ENCODE measurements at regions not wholly inside any gene's neighbourhood (a gene's known extent, or its start where the extent isn't known, plus 50 kb on each side); places are given as distances from the start of the nearest gene placed in this dataset.

DNA sequence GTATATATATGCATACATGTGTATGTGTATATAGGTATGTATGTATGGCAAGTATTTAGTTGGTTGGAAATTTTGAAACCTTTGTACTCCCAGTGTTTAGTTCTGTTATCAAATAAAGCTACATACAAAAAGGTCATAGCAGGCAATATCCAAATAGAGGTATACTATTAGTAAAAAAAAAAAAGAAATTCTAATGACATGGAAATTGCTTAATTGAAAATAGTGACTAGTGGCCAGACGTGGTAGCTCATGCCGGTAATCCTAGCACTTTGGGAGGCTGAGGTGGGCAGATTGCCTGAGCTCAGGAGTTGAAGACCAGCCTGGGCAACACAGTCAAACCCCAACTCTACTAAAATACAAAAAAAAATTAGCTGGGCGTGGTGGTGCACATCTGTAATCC is 351.6 kb upstream of the NR5A2 start:
- DNase-seq, result no peak

DNA sequence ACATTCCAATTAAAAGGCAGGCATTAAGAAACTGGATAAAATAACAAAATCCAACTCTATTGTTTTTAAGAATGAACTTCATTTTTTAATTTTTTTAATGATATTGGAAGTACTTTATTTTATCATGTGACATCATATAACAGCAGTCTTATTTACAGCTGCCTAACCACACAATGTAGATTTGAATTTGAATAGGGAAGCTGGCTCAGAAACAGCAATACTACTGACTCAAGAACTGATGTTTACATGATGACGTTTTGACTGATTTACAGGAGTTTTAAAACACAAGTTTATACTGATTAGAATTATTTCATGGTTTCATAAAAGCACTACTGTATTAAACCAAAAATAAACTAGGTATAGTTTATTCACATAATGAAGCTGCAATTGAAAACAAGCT is 348.7 kb upstream of the NR5A2 start:
- peak; percentile 50 for DNase-seq

DNA sequence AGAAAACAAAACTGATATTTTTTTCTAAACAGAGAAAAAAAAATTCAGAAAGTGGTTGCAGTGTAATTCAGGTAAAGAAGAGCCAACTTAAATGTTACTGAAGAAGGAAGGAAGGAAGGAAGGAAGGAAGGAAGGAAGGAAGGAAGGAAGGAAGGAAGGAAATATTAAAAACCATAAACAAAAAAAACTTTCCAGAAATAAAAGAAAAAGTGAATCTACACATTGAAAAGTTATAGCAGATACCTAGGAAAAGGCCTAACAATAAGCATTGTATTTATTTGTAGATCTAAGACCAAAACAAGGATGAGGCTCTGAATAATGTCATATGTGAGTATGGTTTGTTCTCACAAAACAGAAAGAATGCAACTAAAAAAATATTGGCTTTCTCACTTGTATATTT is 345.4 kb upstream of the NR5A2 start:
- DNase-seq, result no peak

DNA sequence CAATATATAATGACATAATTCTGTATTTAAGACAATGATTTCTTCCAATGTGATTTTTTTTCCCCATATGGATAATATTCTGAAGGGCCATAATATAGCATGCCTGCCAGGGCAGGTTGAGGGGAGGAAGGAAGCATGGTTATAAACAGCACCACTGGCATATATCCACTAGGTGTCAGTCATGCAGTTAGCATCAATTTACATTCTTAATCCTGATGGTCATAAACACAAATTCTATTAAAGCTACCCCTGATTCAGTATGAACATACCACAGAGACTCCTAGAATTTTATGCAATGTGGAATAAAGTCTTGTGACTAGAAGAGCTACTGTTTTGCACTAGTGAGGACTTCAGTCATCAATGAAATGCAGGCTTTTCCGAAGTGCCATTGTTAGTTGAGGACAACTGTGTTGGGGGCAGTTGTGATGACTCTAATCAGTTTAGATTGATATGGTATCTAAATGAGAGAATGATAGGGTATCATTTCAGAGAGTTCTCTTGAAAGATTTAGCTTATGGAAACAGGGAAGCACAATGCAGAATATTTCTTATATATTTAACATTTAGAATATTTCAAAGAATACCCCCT is 342.7 kb upstream of the NR5A2 start:
- DNase-seq, result peak; percentile 88

DNA sequence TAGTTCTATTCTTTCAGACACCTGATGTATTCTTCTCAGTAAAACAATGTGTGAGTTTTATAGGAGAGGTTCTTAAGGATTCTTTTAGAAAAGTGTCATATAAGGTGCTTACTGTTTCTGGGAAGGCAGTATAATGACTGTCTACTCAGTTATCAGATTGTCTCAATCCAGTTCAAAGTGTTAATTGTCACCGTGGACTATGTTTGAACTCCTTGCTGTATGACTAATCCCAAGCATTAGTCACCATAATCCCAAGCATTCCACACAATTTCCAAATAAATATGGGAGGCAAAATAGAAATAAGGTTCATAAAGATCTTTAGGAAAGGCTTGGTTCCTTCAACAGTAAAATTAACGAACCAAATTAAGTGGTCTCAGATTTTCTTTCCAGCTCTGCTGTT is 342.1 kb upstream of the NR5A2 start:
- DNase-seq, result no peak

DNA sequence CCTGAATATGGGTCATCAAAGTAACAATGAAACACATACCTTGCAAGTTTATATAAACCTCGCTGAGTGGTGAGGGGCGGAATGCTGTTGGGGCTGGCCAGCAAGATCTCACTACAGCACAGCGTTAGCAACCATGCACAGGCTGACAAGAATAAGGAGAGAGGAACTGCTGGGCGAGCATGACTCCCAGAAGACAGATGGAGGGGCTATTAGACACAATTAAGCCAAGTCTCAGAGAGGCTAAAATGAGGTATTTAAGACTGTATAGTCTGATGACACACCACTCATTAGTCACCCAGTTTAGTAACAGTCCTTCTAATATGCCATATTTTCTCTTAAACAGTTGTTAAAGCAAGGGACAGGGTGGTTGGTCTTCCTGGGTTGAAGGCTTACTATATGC is 340.2 kb upstream of the NR5A2 start:
- DNase-seq, result no peak

DNA sequence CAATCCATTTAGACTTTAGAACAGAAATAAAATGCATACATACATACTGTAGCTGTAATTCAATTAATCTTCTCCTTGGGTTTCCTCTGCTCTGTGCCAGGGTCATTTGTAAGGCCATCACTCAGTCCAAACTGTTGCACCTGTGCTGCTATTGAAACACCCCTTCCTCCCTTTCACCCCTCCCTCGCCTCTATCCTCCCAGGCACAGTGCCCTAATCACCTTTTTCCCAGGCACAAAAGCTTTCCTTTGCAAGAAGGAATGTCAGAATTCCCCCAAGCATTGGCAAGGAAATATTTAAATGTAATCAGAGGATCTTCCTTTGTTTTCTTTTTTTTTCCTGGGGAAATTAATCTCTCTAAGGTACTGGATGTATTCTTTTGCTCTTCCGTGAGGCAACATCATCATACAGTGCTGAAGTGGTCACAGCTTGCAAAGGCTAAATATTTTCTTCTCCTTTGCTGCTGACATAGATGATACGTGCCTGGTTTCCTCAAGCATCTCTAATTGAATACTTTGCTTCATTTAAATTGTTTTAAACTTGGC is 339.3 kb upstream of the NR5A2 start:
- DNase-seq, result no peak

DNA sequence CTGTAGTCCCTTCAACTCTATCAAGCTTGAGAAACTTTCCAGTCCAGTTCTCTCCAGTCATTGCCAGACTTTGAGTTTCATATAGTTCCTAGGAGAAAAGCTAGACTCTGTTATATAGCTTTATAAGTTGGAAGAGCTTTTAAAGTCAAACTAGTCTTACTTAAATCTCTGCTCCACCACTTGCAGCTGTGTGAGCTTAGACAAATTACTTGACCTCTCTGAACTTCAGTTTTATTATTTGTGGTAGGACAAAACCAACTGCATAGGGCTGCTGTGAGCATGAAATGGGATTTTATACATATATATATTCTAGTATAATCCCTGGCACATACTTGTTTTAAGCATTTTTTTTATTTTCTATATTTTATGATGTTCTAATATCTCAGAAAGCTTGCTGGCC is 338.7 kb upstream of the NR5A2 start:
- no peak for DNase-seq

DNA sequence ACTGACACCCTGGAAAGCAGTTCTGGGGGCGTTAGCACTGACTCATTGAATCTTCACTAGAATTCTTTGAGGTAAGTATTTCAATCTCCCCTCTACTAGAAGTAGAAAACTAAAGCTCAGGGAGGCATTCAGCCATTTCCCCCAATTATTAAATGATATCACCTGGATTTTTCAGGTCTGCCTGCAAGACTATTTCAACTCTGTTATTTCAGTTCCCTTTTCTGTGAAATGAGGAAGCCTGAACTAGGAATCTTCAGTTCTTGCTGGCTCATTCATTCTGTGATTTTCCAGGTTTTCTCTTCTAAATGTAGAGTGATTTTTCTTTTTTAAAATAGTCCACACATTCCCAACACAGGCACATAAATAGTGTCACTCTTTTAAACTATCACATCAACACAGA is 337.0 kb upstream of the NR5A2 start:
- peak; percentile 13 for DNase-seq

DNA sequence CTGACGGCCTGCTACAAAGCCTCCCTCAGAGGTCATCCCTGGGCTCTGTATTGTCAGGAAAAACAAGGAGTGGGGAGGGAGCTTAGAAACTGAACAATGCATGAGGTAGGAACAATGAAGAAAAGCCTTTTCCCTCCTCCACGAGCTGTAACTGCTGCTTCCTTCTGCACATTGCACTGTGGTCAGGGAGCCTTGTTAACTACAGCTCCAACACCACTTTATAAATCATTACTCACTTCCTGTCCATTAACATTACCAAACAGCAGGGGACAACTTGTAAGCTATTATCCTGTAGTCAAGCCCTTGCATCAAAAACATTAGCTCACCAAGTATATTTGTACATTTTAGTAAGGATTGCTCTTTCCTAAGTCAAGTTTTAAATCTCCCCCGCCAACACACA is 336.0 kb upstream of the NR5A2 start:
- DNase-seq, result peak; percentile 88

DNA sequence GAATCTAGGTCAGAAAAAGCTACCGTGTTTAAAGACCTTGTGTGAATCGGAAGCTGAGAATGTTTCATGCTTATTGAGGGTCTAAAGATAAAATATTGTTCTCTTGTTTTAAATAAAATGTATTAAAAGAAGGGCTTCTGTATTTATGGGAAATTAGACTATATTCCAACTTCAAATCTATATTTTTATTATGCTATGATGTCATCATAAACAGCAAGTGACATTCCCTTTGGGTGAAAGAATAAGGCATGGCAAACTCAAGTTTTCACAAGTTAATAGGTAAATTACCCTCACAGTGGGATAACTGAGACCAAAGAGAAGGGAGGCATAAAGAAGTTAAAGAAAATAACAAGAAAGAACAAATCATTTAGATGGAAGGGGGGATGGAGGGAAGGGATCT is 333.8 kb upstream of the NR5A2 start:
- DNase-seq, result no peak

DNA sequence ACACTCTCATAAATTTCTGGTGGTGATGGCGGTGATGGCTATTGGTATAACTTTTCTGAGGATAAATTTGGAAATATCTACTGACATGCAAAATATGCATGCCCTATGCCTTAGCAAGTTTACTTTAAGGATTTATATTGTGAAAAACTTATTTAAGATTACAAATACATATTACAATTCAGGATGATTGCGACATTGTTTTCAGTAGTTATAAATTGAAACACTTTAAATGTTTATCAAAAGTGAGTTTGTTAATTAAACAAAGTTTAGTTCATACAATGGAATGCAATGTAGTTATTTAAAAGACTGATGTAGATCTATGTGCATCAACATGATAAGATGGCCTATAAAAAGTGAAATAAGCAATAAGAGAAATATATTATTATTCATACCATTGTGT is 331.3 kb upstream of the NR5A2 start:
- no peak for DNase-seq

DNA sequence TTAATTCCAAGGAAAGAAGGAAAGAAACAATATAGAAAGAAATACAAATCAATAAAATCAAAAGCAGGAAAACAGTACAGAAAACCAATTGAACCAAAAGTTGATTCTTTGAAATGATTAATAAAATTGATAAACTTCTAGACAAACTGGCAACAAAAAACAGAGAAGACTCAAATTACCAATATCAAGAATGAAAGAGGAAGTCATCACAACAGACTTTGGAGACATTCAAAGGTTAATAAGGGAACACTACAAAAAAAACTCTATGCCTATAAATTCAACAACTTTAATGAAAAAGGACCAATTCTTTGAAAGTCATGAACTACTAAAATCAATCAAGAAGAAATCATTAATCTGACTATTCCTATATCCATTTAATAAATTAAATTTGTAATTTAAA is 329.3 kb upstream of the NR5A2 start:
- DNase-seq, result no peak

DNA sequence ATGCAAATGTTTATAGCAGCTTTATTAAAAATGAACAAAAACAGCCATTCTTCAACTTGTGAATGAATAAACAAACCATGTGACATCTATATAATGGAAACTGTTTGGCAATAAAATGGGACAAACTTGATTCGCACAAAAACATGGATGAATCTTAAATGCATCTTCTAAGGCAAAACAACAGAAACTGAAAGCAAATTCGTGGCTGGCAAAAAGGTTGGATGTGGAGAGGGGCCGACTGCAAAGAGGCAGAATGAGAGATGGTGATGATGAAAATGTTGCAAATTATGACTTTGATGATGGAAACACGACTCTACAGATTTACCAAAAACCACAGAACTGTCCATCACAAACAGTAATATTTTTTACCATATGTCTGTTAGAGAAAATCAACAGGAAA is 327.0 kb upstream of the NR5A2 start:
- DNase-seq, result no peak

DNA sequence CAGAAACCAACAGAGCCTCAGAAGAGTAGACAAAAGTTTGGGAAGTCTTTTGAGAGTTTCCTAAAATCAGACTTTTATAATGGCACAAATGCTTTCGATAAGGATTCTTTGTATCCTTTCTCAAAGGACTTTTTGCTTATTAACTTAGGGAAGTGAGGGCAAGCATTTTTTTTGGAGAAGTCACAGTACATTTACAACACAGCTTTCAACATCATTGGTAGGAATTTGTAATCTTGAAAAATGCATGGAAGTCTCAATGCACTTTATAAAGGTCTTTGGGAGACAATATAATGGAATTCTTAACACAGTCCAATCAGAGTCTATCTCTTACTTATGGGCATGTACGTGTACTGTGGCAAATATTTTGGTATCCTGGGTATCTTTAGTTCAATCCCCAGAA is 325.8 kb upstream of the NR5A2 start:
- DNase-seq, result no peak

DNA sequence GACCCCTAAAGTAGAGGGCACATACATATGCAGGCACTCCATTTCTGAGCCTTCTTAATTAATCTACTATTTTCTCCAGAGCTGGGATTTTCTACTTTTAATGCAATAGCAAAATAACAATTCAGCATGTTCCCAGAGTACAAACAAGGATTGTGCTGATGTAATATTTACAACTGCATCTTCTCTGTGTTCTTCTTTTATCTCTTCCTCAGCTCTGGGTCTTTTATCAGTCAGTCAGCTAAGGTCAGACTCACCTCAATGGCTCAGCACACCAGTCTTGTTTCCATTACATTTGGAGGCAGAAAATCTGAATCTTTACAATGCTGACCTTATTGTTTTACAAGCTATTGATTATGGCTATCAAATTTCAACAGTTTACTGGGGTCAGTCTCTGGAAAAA is 323.3 kb upstream of the NR5A2 start:
- DNase-seq, result no peak

DNA sequence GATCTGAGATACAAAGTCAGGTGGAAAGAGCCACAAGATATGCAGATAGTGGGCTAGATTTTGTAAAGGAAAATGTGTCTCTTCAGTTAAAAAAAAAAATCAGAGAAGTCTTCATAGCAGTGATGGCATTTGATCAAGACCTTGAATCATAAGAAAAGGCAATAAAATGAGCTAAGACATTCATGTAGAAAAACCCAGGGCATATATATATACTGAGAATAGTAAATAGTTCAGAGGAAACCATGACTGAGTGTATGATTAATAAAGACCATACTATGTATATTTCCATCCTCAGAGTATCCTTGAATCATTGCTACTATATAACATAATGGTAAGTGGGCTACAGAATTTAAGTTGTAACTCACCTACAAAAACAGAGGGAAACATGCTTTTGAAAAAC is 321.7 kb upstream of the NR5A2 start:
- DNase-seq, result no peak

DNA sequence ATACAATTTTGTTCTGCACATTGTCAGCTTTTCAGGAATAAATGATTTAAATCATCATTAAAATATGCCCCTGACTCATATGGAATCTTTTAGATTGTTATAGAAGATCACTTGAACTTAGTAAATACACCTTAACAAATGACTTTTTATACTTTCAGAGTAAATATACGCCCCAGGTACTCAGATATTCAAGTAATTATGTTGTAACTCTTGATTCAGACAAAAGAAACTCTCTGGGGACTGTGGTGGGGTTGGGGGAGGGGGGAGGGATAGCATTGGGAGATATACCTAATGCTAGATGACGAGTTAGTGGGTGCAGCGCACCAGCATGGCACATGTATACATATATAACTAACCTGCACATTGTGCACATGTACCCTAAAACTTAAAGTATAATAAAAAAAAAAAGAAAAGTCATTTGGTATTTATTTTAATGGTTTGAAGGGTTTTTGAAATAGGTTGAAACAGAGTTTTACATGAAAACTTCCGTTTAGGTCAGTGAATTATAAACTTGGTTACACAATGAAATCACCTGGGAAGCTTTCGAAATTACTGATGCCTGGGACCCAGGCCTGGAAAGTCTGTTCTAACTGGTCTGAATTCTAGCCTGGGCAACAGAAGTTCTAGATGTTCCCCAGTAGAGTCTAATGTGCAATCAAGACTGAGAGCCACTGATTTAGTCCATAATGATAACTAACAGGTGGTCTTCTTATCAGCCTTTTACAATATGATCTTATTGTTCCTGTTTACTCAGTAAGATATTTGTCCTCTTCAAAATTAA is 320.5 kb upstream of the NR5A2 start:
- DNase-seq, result no peak

DNA sequence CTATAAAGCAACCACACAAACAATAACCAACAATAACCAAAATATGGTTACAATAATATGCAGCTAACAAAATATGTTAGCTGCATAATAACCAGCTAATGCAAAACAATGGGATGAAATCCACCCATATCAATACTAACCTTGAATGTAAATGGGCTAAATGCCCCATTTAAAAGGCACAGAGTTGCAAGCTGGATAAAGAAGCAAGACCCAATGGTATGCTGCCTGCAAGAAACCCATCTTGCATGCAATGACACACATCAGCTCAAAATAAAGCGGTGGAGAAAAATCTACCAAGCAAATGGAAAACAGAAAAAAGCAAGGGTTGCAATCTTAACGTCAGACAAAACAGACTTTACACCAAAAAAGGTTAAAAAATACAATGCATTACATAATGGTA is 316.5 kb upstream of the NR5A2 start:
- no peak for DNase-seq

DNA sequence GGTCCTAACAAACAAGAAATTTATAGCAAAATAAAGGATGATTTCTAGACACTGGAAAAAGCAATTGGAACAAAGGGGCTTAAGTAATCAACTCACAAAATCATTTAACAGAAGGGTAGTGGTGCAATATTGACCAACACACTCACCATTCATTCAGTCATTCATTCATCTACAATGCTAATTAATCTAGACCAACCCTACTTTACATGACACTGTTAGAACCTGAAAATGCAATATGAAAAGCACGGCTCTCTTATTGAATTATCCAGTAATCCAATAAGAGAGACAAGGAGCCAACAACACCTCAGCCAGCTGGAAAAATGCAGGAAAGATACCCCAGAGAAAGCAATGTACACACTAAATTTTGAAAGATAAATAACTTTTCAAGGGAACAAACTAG is 310.8 kb upstream of the NR5A2 start:
- DNase-seq, result no peak

DNA sequence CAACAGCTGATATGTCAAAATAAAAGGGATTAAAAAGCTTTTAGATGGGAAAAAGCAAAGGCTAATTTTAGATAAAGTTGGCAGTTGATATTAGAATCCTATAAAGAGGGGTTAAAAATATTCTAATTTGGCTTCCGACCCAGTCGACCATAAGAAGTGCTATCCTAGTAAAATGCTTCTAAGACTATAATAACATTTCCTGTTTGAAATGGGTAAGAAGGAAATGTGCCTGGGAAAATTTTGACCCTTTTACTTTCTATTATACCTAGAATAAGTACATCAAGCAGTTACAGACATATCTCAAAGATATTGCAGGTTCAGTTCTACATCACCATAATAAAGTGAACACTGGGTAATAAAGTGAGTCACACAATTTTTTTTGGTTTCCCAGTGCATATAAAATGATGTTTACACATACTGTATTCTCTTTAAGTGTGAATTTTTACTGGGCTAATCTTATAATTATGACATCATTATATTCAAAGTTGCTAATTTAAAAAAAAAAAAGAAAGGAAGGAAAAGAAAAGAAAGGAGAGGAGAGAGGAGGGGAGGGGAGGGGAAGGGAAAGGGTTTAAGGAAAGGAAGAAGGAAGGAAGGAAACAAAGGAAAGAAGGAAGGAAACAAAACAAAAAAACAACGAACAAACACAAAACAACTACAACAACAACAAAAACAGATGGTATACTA is 308.2 kb upstream of the NR5A2 start:
- no peak for DNase-seq

DNA sequence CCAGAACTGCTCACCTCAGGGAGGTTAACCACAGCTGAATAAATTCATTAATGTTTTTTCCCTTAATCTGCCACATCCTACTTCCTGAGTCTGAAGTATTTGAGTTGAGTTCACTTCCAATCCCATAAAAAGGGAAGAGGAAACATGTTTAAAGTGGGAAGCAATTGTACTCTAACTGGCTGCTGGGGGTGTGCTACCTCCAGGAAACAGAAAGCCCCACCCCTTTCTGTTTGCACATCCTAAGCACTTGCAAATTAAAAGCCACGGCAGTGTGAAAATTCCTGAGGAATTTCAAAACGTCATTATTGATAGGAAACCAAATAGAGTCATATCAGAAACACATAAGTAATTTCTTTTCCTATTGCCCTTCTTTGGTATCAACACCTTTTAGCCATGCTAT is 307.0 kb upstream of the NR5A2 start:
- no peak for DNase-seq

DNA sequence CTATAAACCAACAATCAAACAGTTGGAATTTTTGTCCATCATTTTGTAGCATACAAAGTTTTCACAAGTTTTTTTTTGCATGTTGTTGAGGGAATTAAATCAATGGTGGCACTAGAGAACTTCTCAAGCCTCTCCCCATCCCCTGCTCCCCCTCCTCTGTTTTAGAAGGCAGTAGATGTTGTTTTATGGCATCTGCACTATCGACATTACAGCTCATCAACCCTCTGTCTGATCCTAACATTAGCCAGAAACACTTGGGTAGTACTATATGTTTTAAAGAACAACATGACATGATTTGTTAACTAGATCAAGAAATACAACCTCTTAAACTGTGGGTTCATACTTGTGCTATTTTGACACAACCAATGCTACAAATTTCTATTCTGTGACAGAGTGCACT is 306.5 kb upstream of the NR5A2 start:
- DNase-seq, result no peak

DNA sequence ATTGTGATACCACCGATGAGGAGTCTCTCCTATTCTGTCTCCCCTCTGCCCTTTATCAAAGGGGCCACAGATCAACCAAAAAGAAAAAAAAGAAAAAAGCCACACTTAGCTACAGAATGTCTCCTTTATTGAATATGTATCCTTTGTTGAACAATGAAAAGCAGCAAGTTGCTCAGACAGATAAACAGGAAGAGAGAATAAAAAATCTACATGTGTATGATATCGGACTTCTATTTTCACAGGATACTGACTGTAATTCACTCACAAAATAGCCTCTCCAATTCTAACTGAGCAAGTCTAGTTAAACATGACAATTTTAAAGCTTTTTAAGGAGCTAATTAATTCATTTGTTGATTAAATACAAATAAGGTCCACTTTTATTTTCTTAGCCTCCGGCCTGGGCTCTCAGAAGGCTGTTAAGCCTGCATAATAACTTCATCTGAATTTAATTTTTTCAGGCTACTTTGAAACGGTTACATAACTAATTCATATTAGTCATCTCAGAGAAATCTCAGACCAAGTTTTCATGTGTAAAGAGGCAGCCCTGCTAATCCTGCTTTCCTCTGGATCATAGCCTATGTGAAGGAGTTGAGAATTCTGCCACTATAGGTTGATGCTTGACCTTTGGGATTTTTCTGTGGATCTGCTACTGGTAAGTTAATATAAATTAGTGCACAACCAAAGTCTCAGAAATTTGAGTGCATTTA is 304.1 kb upstream of the NR5A2 start:
- DNase-seq, result no peak

All from hematopoietic multipotent progenitor cell treated with erythropoietin and hydrocortisone succinate and interleukin-3 and kit ligand, for 4 days (in vitro differentiated cells).